GM23338 (cell line): ENCODE measurements at regions not wholly inside any gene's neighbourhood (a gene's known extent, or its start where the extent isn't known, plus 50 kb on each side); places are given as distances from the start of the nearest gene placed in this dataset.
A peak's percentile ranks its signal among the peaks of the same experiment; 100 is the strongest.

Experiments
- ATAC-seq: fragments of 200-7000 bp; cut with Tn5 transposase; 3 replicates; pipeline ENCODE4 v1.9.1; 2020
- DNase-seq: peaks from one replicate; pipeline ENCODE4 v3.0.0-alpha.2; 2015; ENCODE audit warnings: low spot score
- H2AFZ ChIP-seq: fragments of 200-600 bp; sonication (generic); 2 replicates; pipeline ENCODE4 v1.8.0; 2016; ENCODE audit warnings: antibody characterized with exemption, mild to moderate bottlenecking, moderate library complexity
- H3F3A ChIP-seq: fragments of 200-600 bp; sonication (generic); replicated peaks from 2 replicates; pipeline ENCODE4 v1.8.0; 2017; ENCODE audit warnings: antibody characterized with exemption, mixed run types, low read depth
- H3K27ac ChIP-seq: fragments of 200-600 bp; sonication (generic); 2 replicates; pipeline ENCODE4 v1.6.1; 2016; ENCODE audit warnings: low read depth
- H3K27me3 ChIP-seq: fragments of 200-600 bp; sonication (generic); 2 replicates; pipeline ENCODE4 v1.8.0; 2016; ENCODE audit warnings: mild to moderate bottlenecking, mixed run types, moderate library complexity; ENCODE audit not compliant: insufficient read depth
- H3K36me3 ChIP-seq: fragments of 200-600 bp; sonication (generic); 2 replicates; pipeline ENCODE4 v1.8.0; 2016; ENCODE audit warnings: mild to moderate bottlenecking; ENCODE audit not compliant: insufficient read depth
- H3K4me1 ChIP-seq: fragments of 200-600 bp; sonication (generic); 2 replicates; pipeline ENCODE4 v1.8.0; 2016; ENCODE audit warnings: mild to moderate bottlenecking, moderate library complexity; ENCODE audit not compliant: insufficient read depth
- H3K4me2 ChIP-seq: fragments of 200-600 bp; sonication (generic); 2 replicates; pipeline ENCODE4 v1.7.1; 2017; ENCODE audit warnings: mixed run types
- H3K4me3 ChIP-seq: fragments of 200-600 bp; sonication (generic); 2 replicates; pipeline ENCODE4 v1.6.1; 2016; ENCODE audit warnings: mixed run types
- H3K79me2 ChIP-seq: fragments of 200-600 bp; sonication (generic); replicated peaks from 2 replicates; pipeline ENCODE4 v1.8.0; 2017; ENCODE audit warnings: mild to moderate bottlenecking; ENCODE audit not compliant: insufficient read depth
- H3K9me2 ChIP-seq: fragments of 200-600 bp; sonication (generic); 2 replicates; pipeline ENCODE4 v1.8.0; 2017; ENCODE audit not compliant: insufficient read depth
- H4K20me1 ChIP-seq: fragments of 200-600 bp; sonication (generic); replicated peaks from 2 replicates; pipeline ENCODE4 v1.8.0; 2017; ENCODE audit warnings: mild to moderate bottlenecking; ENCODE audit not compliant: insufficient read depth
- H3K27ac Mint-ChIP-seq: 2 replicates; pipeline ENCODE4 v1.8.0; 2020; ENCODE audit warnings: inconsistent platforms, mild to moderate bottlenecking, moderate library complexity, mixed read lengths
- H3K27me3 Mint-ChIP-seq: 3 replicates; pipeline ENCODE4 v1.8.0; 2022; ENCODE audit warnings: low read depth, mild to moderate bottlenecking, moderate library complexity, mixed read lengths, inconsistent platforms; ENCODE audit not compliant: insufficient read depth, poor library complexity
- H3K36me3 Mint-ChIP-seq: 3 replicates; pipeline ENCODE4 v1.8.0; 2021; ENCODE audit warnings: low read depth, mild to moderate bottlenecking, inconsistent platforms, moderate library complexity, mixed read lengths
- H3K4me1 Mint-ChIP-seq: 3 replicates; pipeline ENCODE4 v1.8.0; 2020; ENCODE audit warnings: mild to moderate bottlenecking, inconsistent platforms, mixed read lengths
- H3K4me3 Mint-ChIP-seq: 3 replicates; pipeline ENCODE4 v1.8.0; 2021; ENCODE audit warnings: moderate library complexity, mild to moderate bottlenecking, inconsistent platforms, mixed read lengths
- H3K9me3 Mint-ChIP-seq: 3 replicates; pipeline ENCODE4 v1.8.0; 2020; ENCODE audit warnings: moderate library complexity, mild to moderate bottlenecking, inconsistent platforms, mixed read lengths
- NANOG ChIP-seq: IDR thresholded peaks from 2 replicates; pipeline ENCODE4 v1.6.1; 2016; ENCODE audit warnings: antibody characterized with exemption, borderline replicate concordance
- POLR2AphosphoS5 ChIP-seq: IDR thresholded peaks from 2 replicates; pipeline ENCODE4 v1.6.1; 2016; ENCODE audit warnings: antibody characterized with exemption, low read depth
- ZNF114 ChIP-seq: fragments of 250-450 bp; sonication (Bioruptor Pico); IDR thresholded peaks from 2 replicates; pipeline ENCODE4 v1.5.0; 2020; ENCODE audit warnings: mild to moderate bottlenecking, moderate library complexity
- ZNF331 ChIP-seq: fragments of 250-450 bp; sonication (Bioruptor Pico); IDR thresholded peaks from 2 replicates; pipeline ENCODE4 v1.5.0; 2020; ENCODE audit warnings: low read depth, mild to moderate bottlenecking, moderate library complexity
- TF ChIP-seq, protein P1 (sequence below): IDR thresholded peaks from 2 replicates; pipeline ENCODE4 v1.6.1; 2016; ENCODE audit warnings: antibody characterized with exemption
- TF ChIP-seq, protein P2 (sequence below): IDR thresholded peaks from one replicate; pipeline ENCODE4 v1.6.1; 2018; ENCODE audit warnings: antibody characterized with exemption; ENCODE audit not compliant: unreplicated experiment
- TF ChIP-seq, protein P3 (sequence below), 2 experiments: fragments of 200-600 bp in 1 of 2; sonication (generic) in 1 of 2; conservative IDR thresholded peaks; 2 replicates each; pipeline versions ENCODE4 v1.5.1 to v1.6.1; 2016 to 2017; ENCODE audit warnings: antibody characterized with exemption in 2 of 2, low read depth in 2 of 2, mild to moderate bottlenecking in 2 of 2, moderate library complexity in 1 of 2

DNA sequence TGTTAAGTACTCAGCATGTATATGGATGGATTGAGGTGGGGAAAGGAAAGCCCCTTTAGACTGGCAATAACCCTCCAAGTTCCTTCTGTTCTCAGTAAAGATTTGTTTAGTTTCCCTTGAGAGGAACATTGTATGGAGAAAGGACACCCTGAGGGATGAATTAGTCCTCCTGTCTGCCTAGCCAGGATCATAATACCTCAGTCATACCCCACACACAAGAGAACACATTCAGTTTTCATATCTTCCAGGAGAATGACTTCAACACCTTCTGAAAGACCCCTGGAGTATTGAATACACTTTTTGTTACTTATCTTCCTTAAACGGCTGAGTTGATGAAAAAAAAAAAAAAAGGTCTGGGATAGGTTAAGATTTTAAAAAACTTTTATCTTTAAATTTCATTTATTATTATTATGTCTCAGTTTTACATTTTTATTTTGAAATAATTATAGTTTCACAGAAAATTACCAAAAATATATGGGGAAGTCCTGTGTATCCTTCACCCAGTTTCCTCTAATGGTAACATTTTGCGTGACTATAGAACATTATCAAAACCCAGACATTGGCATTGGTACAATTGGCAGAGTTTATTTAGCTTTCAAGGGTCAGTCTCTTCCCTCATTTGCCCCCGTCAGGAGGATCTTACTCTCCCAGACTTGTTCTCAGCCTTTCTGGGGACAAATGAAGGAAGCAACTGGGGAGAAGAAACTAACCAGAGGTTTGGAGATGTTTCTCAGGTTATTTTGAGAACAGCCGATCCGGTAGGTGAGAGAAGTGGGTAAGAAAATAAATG lies 88.0 kb downstream of the ACTBL2 start (continued):
- TF ChIP-seq, protein P1, sequence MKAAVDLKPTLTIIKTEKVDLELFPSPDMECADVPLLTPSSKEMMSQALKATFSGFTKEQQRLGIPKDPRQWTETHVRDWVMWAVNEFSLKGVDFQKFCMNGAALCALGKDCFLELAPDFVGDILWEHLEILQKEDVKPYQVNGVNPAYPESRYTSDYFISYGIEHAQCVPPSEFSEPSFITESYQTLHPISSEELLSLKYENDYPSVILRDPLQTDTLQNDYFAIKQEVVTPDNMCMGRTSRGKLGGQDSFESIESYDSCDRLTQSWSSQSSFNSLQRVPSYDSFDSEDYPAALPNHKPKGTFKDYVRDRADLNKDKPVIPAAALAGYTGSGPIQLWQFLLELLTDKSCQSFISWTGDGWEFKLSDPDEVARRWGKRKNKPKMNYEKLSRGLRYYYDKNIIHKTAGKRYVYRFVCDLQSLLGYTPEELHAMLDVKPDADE, result no peak
- TF ChIP-seq NANOG (no peak), POLR2AphosphoS5 (no peak), ZNF114 (CRISPR knock-in tag) (no peak)

DNA sequence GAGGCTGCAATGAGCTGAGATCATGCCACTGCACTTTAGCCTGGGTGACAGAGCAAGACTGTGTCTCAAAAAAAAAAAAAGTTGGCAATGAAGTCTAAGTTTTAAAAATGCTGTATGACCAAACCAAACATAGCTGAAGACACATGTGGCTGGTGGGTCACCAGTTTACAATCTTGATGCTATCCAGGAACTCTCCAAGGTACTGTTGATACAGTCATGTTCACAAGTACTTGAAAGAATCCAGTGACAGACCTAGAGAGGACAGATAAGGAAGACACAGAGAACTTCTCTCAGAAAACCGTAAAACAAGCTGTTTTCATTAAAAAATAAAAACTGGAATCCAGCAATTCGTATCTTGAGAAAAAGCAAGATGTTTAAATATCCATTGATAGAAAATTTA lies 95.7 kb downstream of the ACTBL2 start:
- H3K27ac ChIP-seq, result no peak overlapping the region
- no peaks in the 10 kb centered on the region for H3F3A ChIP-seq
- peak; percentile 15 for DNase-seq
- no peak for TF ChIP-seq ZNF331 (CRISPR knock-in tag)
- TF ChIP-seq, protein P2, sequence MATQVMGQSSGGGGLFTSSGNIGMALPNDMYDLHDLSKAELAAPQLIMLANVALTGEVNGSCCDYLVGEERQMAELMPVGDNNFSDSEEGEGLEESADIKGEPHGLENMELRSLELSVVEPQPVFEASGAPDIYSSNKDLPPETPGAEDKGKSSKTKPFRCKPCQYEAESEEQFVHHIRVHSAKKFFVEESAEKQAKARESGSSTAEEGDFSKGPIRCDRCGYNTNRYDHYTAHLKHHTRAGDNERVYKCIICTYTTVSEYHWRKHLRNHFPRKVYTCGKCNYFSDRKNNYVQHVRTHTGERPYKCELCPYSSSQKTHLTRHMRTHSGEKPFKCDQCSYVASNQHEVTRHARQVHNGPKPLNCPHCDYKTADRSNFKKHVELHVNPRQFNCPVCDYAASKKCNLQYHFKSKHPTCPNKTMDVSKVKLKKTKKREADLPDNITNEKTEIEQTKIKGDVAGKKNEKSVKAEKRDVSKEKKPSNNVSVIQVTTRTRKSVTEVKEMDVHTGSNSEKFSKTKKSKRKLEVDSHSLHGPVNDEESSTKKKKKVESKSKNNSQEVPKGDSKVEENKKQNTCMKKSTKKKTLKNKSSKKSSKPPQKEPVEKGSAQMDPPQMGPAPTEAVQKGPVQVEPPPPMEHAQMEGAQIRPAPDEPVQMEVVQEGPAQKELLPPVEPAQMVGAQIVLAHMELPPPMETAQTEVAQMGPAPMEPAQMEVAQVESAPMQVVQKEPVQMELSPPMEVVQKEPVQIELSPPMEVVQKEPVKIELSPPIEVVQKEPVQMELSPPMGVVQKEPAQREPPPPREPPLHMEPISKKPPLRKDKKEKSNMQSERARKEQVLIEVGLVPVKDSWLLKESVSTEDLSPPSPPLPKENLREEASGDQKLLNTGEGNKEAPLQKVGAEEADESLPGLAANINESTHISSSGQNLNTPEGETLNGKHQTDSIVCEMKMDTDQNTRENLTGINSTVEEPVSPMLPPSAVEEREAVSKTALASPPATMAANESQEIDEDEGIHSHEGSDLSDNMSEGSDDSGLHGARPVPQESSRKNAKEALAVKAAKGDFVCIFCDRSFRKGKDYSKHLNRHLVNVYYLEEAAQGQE, result peak; percentile 63
- no peaks in the 10 kb centered on the region for H4K20me1 ChIP-seq
- Mint-ChIP-seq H3K27ac (no peak overlapping the region), H3K27me3 (peaks cover 5% of the 10 kb centered on the region), H3K4me3 (no peak overlapping the region), H3K36me3 (no peaks in the 10 kb centered on the region), H3K4me1 (0 out of 3 replicates have a peak, but pooled peaks cover 2% of the 10 kb centered on the region), H3K9me3 (no peaks in the 10 kb centered on the region)
- no peak overlapping the region for H2AFZ ChIP-seq
- no peaks in the 10 kb centered on the region for H3K9me2 ChIP-seq
- no peaks in the 10 kb centered on the region for H3K27me3 ChIP-seq
- H3K4me1 ChIP-seq, result no peaks in the 10 kb centered on the region
- H3K4me3 ChIP-seq, result no peak overlapping the region
- H3K36me3 ChIP-seq, result no peaks in the 10 kb centered on the region
- no peak overlapping the region for H3K4me2 ChIP-seq
- H3K79me2 ChIP-seq, result no peaks in the 10 kb centered on the region
- no peak for ATAC-seq

DNA sequence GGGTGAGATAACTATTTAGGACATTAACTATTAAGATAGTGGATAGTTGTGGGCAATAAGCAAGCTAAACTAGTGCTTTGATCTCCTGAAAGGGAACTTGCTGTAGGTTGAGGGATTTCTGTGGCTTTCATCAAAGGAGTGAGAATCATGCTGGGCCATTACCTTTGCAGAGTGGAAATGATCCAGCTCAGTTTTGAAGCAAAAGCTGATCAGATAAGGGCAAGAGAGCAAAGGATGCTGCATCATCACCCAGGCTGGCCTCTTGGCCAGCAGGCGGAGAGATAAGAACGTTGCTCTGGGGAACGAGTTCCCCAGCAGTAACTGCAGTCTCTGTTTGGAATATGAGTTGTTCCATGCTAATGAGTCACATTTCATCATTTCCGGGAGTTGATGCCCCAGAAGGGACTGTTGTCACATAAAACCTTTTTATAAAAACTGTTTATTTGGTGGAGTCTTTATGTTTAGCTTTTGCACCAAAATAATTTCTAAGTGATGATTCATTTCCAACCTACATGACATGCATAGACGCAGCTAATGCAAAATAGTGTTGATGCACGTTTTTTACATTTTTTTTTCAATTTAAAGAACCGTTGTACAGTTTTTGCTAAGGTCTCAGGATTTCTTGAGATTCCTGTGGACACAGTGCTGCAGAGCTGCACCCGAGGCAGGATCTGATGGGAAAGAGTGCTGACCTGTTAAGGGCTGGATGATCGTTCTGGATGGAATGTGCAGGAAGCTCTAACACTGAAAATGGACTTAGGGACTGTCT lies 99.3 kb downstream of the ACTBL2 start:
- no peaks in the 10 kb centered on the region for H3K79me2 ChIP-seq
- Mint-ChIP-seq H3K9me3 (peaks cover 2% of the 10 kb centered on the region; the same call in 1 of the 3 replicates), H3K36me3 (no peaks in the 10 kb centered on the region; the same call in 2 of the 3 replicates), H3K27ac (no peak overlapping the region), H3K27me3 (peaks cover 5% of the 10 kb centered on the region), H3K4me3 (no peak overlapping the region), H3K4me1 (0 out of 3 replicates have a peak, but pooled peaks cover 2% of the 10 kb centered on the region)
- H3F3A ChIP-seq, result no peaks in the 10 kb centered on the region
- H3K4me3 ChIP-seq, result no peak overlapping the region
- H3K9me2 ChIP-seq, result no peaks in the 10 kb centered on the region
- DNase-seq (peak; percentile 5), ATAC-seq (no peak; the same call in 2 of the 3 replicates)
- H3K36me3 ChIP-seq, result no peaks in the 10 kb centered on the region
- H3K4me1 ChIP-seq, result no peaks in the 10 kb centered on the region
- H2AFZ ChIP-seq, result peak overlapping the region; percentile 2; the same call in 1 of the 2 replicates
- H4K20me1 ChIP-seq, result no peaks in the 10 kb centered on the region
- no peak overlapping the region for H3K27ac ChIP-seq
- H3K4me2 ChIP-seq, result no peak overlapping the region
- no peaks in the 10 kb centered on the region for H3K27me3 ChIP-seq
- TF ChIP-seq NANOG (no peak), POLR2AphosphoS5 (no peak)
- TF ChIP-seq, protein P3, sequence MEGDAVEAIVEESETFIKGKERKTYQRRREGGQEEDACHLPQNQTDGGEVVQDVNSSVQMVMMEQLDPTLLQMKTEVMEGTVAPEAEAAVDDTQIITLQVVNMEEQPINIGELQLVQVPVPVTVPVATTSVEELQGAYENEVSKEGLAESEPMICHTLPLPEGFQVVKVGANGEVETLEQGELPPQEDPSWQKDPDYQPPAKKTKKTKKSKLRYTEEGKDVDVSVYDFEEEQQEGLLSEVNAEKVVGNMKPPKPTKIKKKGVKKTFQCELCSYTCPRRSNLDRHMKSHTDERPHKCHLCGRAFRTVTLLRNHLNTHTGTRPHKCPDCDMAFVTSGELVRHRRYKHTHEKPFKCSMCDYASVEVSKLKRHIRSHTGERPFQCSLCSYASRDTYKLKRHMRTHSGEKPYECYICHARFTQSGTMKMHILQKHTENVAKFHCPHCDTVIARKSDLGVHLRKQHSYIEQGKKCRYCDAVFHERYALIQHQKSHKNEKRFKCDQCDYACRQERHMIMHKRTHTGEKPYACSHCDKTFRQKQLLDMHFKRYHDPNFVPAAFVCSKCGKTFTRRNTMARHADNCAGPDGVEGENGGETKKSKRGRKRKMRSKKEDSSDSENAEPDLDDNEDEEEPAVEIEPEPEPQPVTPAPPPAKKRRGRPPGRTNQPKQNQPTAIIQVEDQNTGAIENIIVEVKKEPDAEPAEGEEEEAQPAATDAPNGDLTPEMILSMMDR (conservative IDR thresholded peaks at IDR 0.05; ENCODE audit: low read depth in 2 of 2), result no peak
